ENCODE measurements at regions not wholly inside any gene's neighbourhood (a gene's known extent, or its start where the extent isn't known, plus 50 kb on each side); places are given as distances from the start of the nearest gene placed in this dataset.

GRCh38 chr11:19313140-19313539 lies 72.4 kb upstream of the E2F8 start:
- TF ChIP-seq, protein P1, sequence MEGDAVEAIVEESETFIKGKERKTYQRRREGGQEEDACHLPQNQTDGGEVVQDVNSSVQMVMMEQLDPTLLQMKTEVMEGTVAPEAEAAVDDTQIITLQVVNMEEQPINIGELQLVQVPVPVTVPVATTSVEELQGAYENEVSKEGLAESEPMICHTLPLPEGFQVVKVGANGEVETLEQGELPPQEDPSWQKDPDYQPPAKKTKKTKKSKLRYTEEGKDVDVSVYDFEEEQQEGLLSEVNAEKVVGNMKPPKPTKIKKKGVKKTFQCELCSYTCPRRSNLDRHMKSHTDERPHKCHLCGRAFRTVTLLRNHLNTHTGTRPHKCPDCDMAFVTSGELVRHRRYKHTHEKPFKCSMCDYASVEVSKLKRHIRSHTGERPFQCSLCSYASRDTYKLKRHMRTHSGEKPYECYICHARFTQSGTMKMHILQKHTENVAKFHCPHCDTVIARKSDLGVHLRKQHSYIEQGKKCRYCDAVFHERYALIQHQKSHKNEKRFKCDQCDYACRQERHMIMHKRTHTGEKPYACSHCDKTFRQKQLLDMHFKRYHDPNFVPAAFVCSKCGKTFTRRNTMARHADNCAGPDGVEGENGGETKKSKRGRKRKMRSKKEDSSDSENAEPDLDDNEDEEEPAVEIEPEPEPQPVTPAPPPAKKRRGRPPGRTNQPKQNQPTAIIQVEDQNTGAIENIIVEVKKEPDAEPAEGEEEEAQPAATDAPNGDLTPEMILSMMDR (IDR thresholded peaks at IDR 0.05): no peak
- no peak for TF ChIP-seq POLR2AphosphoS5 (IDR thresholded peaks at IDR 0.05)
- no peak for TF ChIP-seq EP300 (IDR thresholded peaks at IDR 0.05)
- no peak for TF ChIP-seq POLR2A (IDR thresholded peaks at IDR 0.05)

All from upper lobe of left lung (tissue), 4 donors.